Natural killer cell (primary cell): ENCODE measurements at regions not wholly inside any gene's neighbourhood (a gene's known extent, or its start where the extent isn't known, plus 50 kb on each side); places are given as distances from the start of the nearest gene placed in this dataset.

Experiments used
- ATAC-seq, 3 donors: fragments of 150-1000 bp in 2 of 3; fragments of 200-7000 bp in 1 of 3; cut with Tn5 transposase; 1 replicate in 1 of 3; 2 replicates in 2 of 3; pipeline ENCODE4 v1.10.0; 2021; ENCODE audit warnings: mild to moderate bottlenecking in 2 of 3, moderate library complexity in 2 of 3
- DNase-seq, 2 donors: peaks; one replicate each; pipeline versions ENCODE4 v3.0.0 to v3.0.0-alpha.2; 2013 to 2021; ENCODE audit warnings: mixed read lengths in 1 of 2
- H3K27ac ChIP-seq: one replicate; pipeline ENCODE4 v1.5.1; 2013; ENCODE audit warnings: mild to moderate bottlenecking, low read length
- H3K27me3 ChIP-seq: one replicate; pipeline ENCODE4 v1.6.1; 2013; ENCODE audit warnings: low read length; ENCODE audit not compliant: control insufficient read depth, insufficient read depth
- H3K36me3 ChIP-seq: one replicate; pipeline ENCODE4 v1.6.1; 2013; ENCODE audit warnings: low read length; ENCODE audit not compliant: control insufficient read depth, insufficient read depth
- H3K4me1 ChIP-seq: one replicate; pipeline ENCODE4 v1.6.1; 2013; ENCODE audit warnings: low read length; ENCODE audit not compliant: control insufficient read depth, insufficient read depth
- H3K4me3 ChIP-seq: one replicate; pipeline ENCODE4 v1.5.1; 2013; ENCODE audit warnings: low read length
- H3K9me3 ChIP-seq: one replicate; pipeline ENCODE4 v1.6.1; 2013; ENCODE audit warnings: low read length; ENCODE audit not compliant: control insufficient read depth, insufficient read depth
- H3K27ac Mint-ChIP-seq, 2 donors: one replicate each; pipeline ENCODE4 v1.8.0; 2022; ENCODE audit warnings: mild to moderate bottlenecking in 2 of 2, mixed read lengths in 2 of 2, moderate library complexity in 1 of 2
- H3K27me3 Mint-ChIP-seq, 2 donors: one replicate each; pipeline ENCODE4 v1.8.0; 2022; ENCODE audit warnings: low read depth in 2 of 2, mixed read lengths in 2 of 2
- H3K36me3 Mint-ChIP-seq: one replicate; pipeline ENCODE4 v1.8.0; 2022; ENCODE audit warnings: mixed read lengths
- H3K4me1 Mint-ChIP-seq, 2 donors: one replicate each; pipeline ENCODE4 v1.8.0; 2022; ENCODE audit warnings: mixed read lengths in 2 of 2
- H3K4me3 Mint-ChIP-seq: one replicate; pipeline ENCODE4 v1.8.0; 2022; ENCODE audit warnings: mild to moderate bottlenecking, moderate library complexity, mixed read lengths
- H3K9me3 Mint-ChIP-seq, 2 donors: one replicate each; pipeline ENCODE4 v1.8.0; 2022; ENCODE audit warnings: mixed read lengths in 2 of 2
- CTCF ChIP-seq: fragments of 200-600 bp; IDR thresholded peaks from one replicate; pipeline ENCODE4 v1.8.0; 2022; ENCODE audit warnings: antibody characterized with exemption
- WGBS: methylation state at CpG from one replicate; pipeline ENCODE4 v1.1.7; 2013; ENCODE audit warnings: missing lambda C conversion rate; ENCODE audit not compliant: insufficient coverage; 5-methylcytosine and 5-hydroxymethylcytosine counted together
- intact Hi-C: fragments of 100-400 bp; cut with micrococcal nuclease; formaldehyde crosslinking; loops from one replicate; pipeline ENCODE4 v1.14.2; 2022

- 67% methylated on average over 1 of the region's 1 CpG for WGBS
- DNase-seq (no peak), ATAC-seq (no peak)
- H3K9me3 ChIP-seq, result no peaks in the 10 kb centered on the region
- Mint-ChIP-seq H3K36me3 (no peaks in the 10 kb centered on the region), H3K27ac (no peak overlapping the region), H3K9me3 (no peaks in the 10 kb centered on the region), H3K4me1 (no peaks in the 10 kb centered on the region), H3K4me3 (no peak overlapping the region), H3K27me3 (peaks cover 12 to 15% of the 10 kb centered on the region in 2 donors)
- H3K27me3 ChIP-seq, result no peaks in the 10 kb centered on the region
- H3K4me3 ChIP-seq, result no peak overlapping the region
- no peaks in the 10 kb centered on the region for H3K4me1 ChIP-seq
- H3K36me3 ChIP-seq, result no peaks in the 10 kb centered on the region
- no peak for TF ChIP-seq CTCF
- H3K27ac ChIP-seq, result no peak overlapping the region
- intact Hi-C loops, result no loop called here
Measured at GRCh38 chr7:26995666-26996065, 100.1 kb downstream of the HOXA1 start.

GRCh38 chr7:26993816-26994810, 101.7 kb downstream of the HOXA1 start:
- 54% methylated on average over 3 of the region's 3 CpGs for WGBS
- ATAC-seq (no peak), DNase-seq (no peak)
- no peaks in the 10 kb centered on the region for H3K4me1 ChIP-seq
- no peaks in the 10 kb centered on the region for H3K36me3 ChIP-seq
- Mint-ChIP-seq H3K4me3 (no peak overlapping the region), H3K36me3 (no peaks in the 10 kb centered on the region), H3K27ac (no peak overlapping the region), H3K9me3 (no peaks in the 10 kb centered on the region), H3K4me1 (no peaks in the 10 kb centered on the region), H3K27me3 (peaks cover 12 to 15% of the 10 kb centered on the region in 2 donors)
- intact Hi-C loops, result no loop called here
- no peak for TF ChIP-seq CTCF
- no peak overlapping the region for H3K4me3 ChIP-seq
- no peak overlapping the region for H3K27ac ChIP-seq
- no peaks in the 10 kb centered on the region for H3K9me3 ChIP-seq
- no peaks in the 10 kb centered on the region for H3K27me3 ChIP-seq

GRCh38 chr7:26992670-26993069, 103.1 kb downstream of the HOXA1 start:
- TF ChIP-seq CTCF, result no peak
- Histone ChIP-seq H3K9me3 (no peaks in the 10 kb centered on the region), H3K27me3 (no peaks in the 10 kb centered on the region), H3K4me3 (no peak overlapping the region), H3K4me1 (no peaks in the 10 kb centered on the region), H3K36me3 (no peaks in the 10 kb centered on the region), H3K27ac (no peak overlapping the region)
- intact Hi-C loops, result no loop called here
- WGBS, result 89% methylated on average over 7 of the region's 7 CpGs
- ATAC-seq (no peak), DNase-seq (no peak)
- no peaks in the 10 kb centered on the region for H3K4me1 Mint-ChIP-seq
- no peaks in the 10 kb centered on the region for H3K36me3 Mint-ChIP-seq
- H3K27ac Mint-ChIP-seq, result no peak overlapping the region
- H3K4me3 Mint-ChIP-seq, result no peak overlapping the region
- H3K9me3 Mint-ChIP-seq, result no peaks in the 10 kb centered on the region
- H3K27me3 Mint-ChIP-seq, result peaks cover 6 to 7% of the 10 kb centered on the region in 2 donors
